Hepatic stellate cell (primary cell): ENCODE measurements at regions not wholly inside any gene's neighbourhood (a gene's known extent, or its start where the extent isn't known, plus 50 kb on each side); places are given as distances from the start of the nearest gene placed in this dataset.

Experiments
- DNase-seq: peaks from one replicate; pipeline ENCODE4 v3.0.0; 2011; ENCODE audit warnings: low spot score

GRCh38 chr6:153231048-153231646 is 100.1 kb upstream of the RGS17 start:
- DNase-seq = no peak

- DNase-seq = no peak
Observed at GRCh38 chr6:153218184-153218792, 87.2 kb upstream of the RGS17 start.

- no peak for DNase-seq
Observed at GRCh38 chr6:153216789-153217188, 85.7 kb upstream of the RGS17 start.

GRCh38 chr6:153215242-153215641 is 84.2 kb upstream of the RGS17 start:
- DNase-seq = no peak

GRCh38 chr6:153214436-153214835 is 83.4 kb upstream of the RGS17 start:
- DNase-seq = no peak

- DNase-seq = peak; percentile 15
Observed at GRCh38 chr6:153210083-153210482, 79.0 kb upstream of the RGS17 start.

- no peak for DNase-seq
Observed at GRCh38 chr6:153208706-153209105, 77.6 kb upstream of the RGS17 start.

- DNase-seq = no peak
Observed at GRCh38 chr6:153207617-153208016, 76.5 kb upstream of the RGS17 start.

- no peak for DNase-seq
Observed at GRCh38 chr6:153207006-153207405, 75.9 kb upstream of the RGS17 start.

- no peak for DNase-seq
Observed at GRCh38 chr6:153192943-153193885, 62.1 kb upstream of the RGS17 start.

- no peak for DNase-seq
Observed at GRCh38 chr6:153183925-153184324, 52.8 kb upstream of the RGS17 start.
